ENCODE measurements at regions not wholly inside any gene's neighbourhood (a gene's known extent, or its start where the extent isn't known, plus 50 kb on each side); places are given as distances from the start of the nearest gene placed in this dataset.

DNA sequence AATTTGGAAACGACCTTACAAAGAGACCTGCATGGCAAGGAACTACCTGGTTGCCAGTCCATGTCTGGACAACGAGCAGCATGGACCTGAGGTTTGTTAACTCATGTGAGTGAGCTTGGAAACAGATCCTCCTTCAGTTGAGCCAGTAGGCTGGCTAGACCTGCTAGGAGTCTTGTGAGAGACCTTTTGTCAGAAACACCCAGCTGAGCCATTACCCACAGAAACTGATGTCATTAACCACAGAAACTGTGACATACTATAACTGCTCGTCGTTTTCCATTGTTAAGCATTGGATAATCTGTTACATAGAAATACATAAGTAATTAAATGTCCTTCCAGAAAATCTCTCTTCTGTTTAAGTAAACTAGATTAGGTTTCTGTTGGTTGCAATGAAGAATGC, 211.1 kb upstream of the C21orf91 start:
- no peak overlapping the region for H3K18ac ChIP-seq (ENCODE audit: extremely low read depth, low read length)
- POLR2A ChIA-PET (ENCODE audit: partially characterized antibody) = no interaction called here
- no peaks in the 10 kb centered on the region for H3K4me1 ChIP-seq (replicated peaks in 1 of 4; ENCODE audit: control insufficient read depth in 3 of 4, insufficient read depth in 4 of 4, low read length in 3 of 4)
- H4K5ac ChIP-seq (ENCODE audit: insufficient read length, low read depth, low read length) = no peak overlapping the region
- H3K9me3 ChIP-seq (ENCODE audit: insufficient read depth in 2 of 2, low read depth in 1 of 2, low read length in 1 of 2) = no peaks in the 10 kb centered on the region
- DNase-seq (ENCODE audit: low read depth in 1 of 2, low spot score in 2 of 2) = no peak
- no peak for FAIRE-seq
- CTCF ChIA-PET (ENCODE audit: partially characterized antibody) = interaction anchor here (1.4 to 3.3 kb wide), 2 partner anchors 11 to 106 kb away, joined by 4 to 16 read pairs; no protein-coding TSS in a partner anchor
- H3K27ac ChIP-seq (ENCODE audit: low read depth, low read length) = no peak overlapping the region
- no peak overlapping the region; the same call in 1 of the 2 replicates for H2AK5ac ChIP-seq (ENCODE audit: low read depth, low read length)
- peak overlapping the region; percentile 62; the same call in 1 of the 2 replicates for H2BK15ac ChIP-seq (ENCODE audit: low read length)
- H2BK5ac ChIP-seq (ENCODE audit: low read depth, low read length) = no peak overlapping the region
- no peak overlapping the region for H2BK20ac ChIP-seq (ENCODE audit: low read length)
- H3K14ac ChIP-seq (ENCODE audit: insufficient read length) = no peak overlapping the region
- 94% methylated on average over 4 of the region's 4 CpGs; no CpG with 5 or more reads in 1 of the 2 experiments for WGBS, 2 experiments (ENCODE audit: extremely low coverage in 1 of 2, insufficient coverage in 1 of 2, insufficient read length in 1 of 2, insufficient replicate concordance in 2 of 2, low coverage in 1 of 2, low lambda C conversion rate in 2 of 2, missing lambda C conversion rate in 1 of 2)
- no peaks in the 10 kb centered on the region for H3K23me2 ChIP-seq (ENCODE audit: low read depth, low read length)
- no peak overlapping the region for H3K56ac ChIP-seq (replicated peaks; ENCODE audit: insufficient read length, low read depth, low read length)
- H3K79me2 ChIP-seq (ENCODE audit: control insufficient read depth in 1 of 2, insufficient read depth in 2 of 2, low read length in 2 of 2) = no peaks in the 10 kb centered on the region
- no peak overlapping the region for H3K4ac ChIP-seq (replicated peaks; ENCODE audit: insufficient read length, low read depth, low read length)
- H3K27me3 ChIP-seq (replicated peaks in 1 of 4; ENCODE audit: control insufficient read depth in 3 of 4, extremely low read depth in 1 of 4, insufficient read depth in 3 of 4, low read length in 3 of 4) = no peaks in the 10 kb centered on the region
- no peak overlapping the region for H3K23ac ChIP-seq (ENCODE audit: insufficient read length)
- H2BK120ac ChIP-seq (replicated peaks; ENCODE audit: low read depth, low read length) = no peak overlapping the region
- H4K91ac ChIP-seq (replicated peaks; ENCODE audit: insufficient read length, low read length) = no peak overlapping the region
- no peak for TF ChIP-seq POLR2A (IDR thresholded peaks at IDR 0.05; ENCODE audit: control extremely low read depth in 1 of 2, low read depth in 2 of 2, low read length in 2 of 2)
- H3K36me3 ChIP-seq (ENCODE audit: control insufficient read depth in 2 of 4, insufficient read depth in 4 of 4, low read length in 3 of 4) = no peaks in the 10 kb centered on the region
- no peak overlapping the region for H3K9ac ChIP-seq (replicated peaks in 1 of 4; ENCODE audit: extremely low read depth in 1 of 4, low read depth in 3 of 4, low read length in 3 of 4)
- no peak overlapping the region for H3K4me2 ChIP-seq (ENCODE audit: insufficient read depth in 1 of 2, low read depth in 2 of 2, low read length in 2 of 2)
- no peak overlapping the region for H2BK12ac ChIP-seq (ENCODE audit: low read depth, low read length)
- no peaks in the 10 kb centered on the region for H3K79me1 ChIP-seq (ENCODE audit: low read depth, low read length)
- H2AFZ ChIP-seq (ENCODE audit: low read length) = 0 out of 2 replicates have a peak overlapping the region, but pooled peaks have one; percentile 30
- no peaks in the 10 kb centered on the region for H4K20me1 ChIP-seq (replicated peaks in 1 of 2; ENCODE audit: control insufficient read depth in 1 of 2, insufficient read depth in 2 of 2, low read length in 2 of 2)
- no peak overlapping the region for H3K4me3 ChIP-seq (ENCODE audit: extremely low read depth in 1 of 4, insufficient read depth in 2 of 4, low read depth in 3 of 4, low read length in 4 of 4)
- no peak overlapping the region for H4K8ac ChIP-seq (ENCODE audit: extremely low read depth, insufficient read depth, low read length)
